ENCODE measurements at regions not wholly inside any gene's neighbourhood (a gene's known extent, or its start where the extent isn't known, plus 50 kb on each side); places are given as distances from the start of the nearest gene placed in this dataset.

- H3K27ac Mint-ChIP-seq, result no peak overlapping the region
- H3K4me1 Mint-ChIP-seq (ENCODE audit: low read depth), result no peaks in the 10 kb centered on the region
- H3K4me3 Mint-ChIP-seq, result no peak overlapping the region
- intact Hi-C loops (cut with micrococcal nuclease), result no loop called here
- H3K27me3 Mint-ChIP-seq (ENCODE audit: insufficient read depth), result no peaks in the 10 kb centered on the region
- no peak for DNase-seq (ENCODE audit: low spot score)
- H3K36me3 Mint-ChIP-seq (ENCODE audit: low read depth), result no peaks in the 10 kb centered on the region
- H3K9me3 Mint-ChIP-seq, result peaks cover 11% of the 10 kb centered on the region
Observed at GRCh38 chr16:64391063-64391600, 730.7 kb downstream of the CDH11 start.

GRCh38 chr16:64390102-64390501, 731.8 kb downstream of the CDH11 start:
- intact Hi-C loops (cut with micrococcal nuclease), result no loop called here
- Mint-ChIP-seq H3K4me3 (no peak overlapping the region), H3K9me3 (peaks cover 18% of the 10 kb centered on the region), H3K27ac (no peak overlapping the region), H3K27me3 (ENCODE audit: insufficient read depth) (no peaks in the 10 kb centered on the region), H3K4me1 (ENCODE audit: low read depth) (no peaks in the 10 kb centered on the region), H3K36me3 (ENCODE audit: low read depth) (no peaks in the 10 kb centered on the region)
- DNase-seq (ENCODE audit: low spot score), result no peak

GRCh38 chr16:64384636-64385035, 737.2 kb downstream of the CDH11 start:
- no peaks in the 10 kb centered on the region for H3K4me1 Mint-ChIP-seq (ENCODE audit: low read depth)
- no peak overlapping the region for H3K27ac Mint-ChIP-seq
- H3K4me3 Mint-ChIP-seq, result no peak overlapping the region
- H3K36me3 Mint-ChIP-seq (ENCODE audit: low read depth), result no peaks in the 10 kb centered on the region
- H3K27me3 Mint-ChIP-seq (ENCODE audit: insufficient read depth), result no peaks in the 10 kb centered on the region
- peaks cover 25% of the 10 kb centered on the region for H3K9me3 Mint-ChIP-seq
- no peak for DNase-seq (ENCODE audit: low spot score)
- intact Hi-C loops (cut with micrococcal nuclease), result no loop called here

GRCh38 chr16:64381979-64382378, 739.9 kb downstream of the CDH11 start:
- H3K4me3 Mint-ChIP-seq, result no peak overlapping the region
- H3K27ac Mint-ChIP-seq, result no peak overlapping the region
- intact Hi-C loops (cut with micrococcal nuclease), result no loop called here
- no peak for DNase-seq (ENCODE audit: low spot score)
- H3K27me3 Mint-ChIP-seq (ENCODE audit: insufficient read depth), result no peaks in the 10 kb centered on the region
- H3K4me1 Mint-ChIP-seq (ENCODE audit: low read depth), result no peaks in the 10 kb centered on the region
- no peaks in the 10 kb centered on the region for H3K36me3 Mint-ChIP-seq (ENCODE audit: low read depth)
- H3K9me3 Mint-ChIP-seq, result peaks cover 33% of the 10 kb centered on the region

- Mint-ChIP-seq H3K9me3 (peaks cover 24% of the 10 kb centered on the region), H3K4me1 (ENCODE audit: low read depth) (no peaks in the 10 kb centered on the region), H3K36me3 (ENCODE audit: low read depth) (no peaks in the 10 kb centered on the region), H3K27me3 (ENCODE audit: insufficient read depth) (no peaks in the 10 kb centered on the region), H3K27ac (no peak overlapping the region), H3K4me3 (no peak overlapping the region)
- no peak for DNase-seq (ENCODE audit: low spot score)
- intact Hi-C loops (cut with micrococcal nuclease), result no loop called here
Observed at GRCh38 chr16:64380751-64381150, 741.1 kb downstream of the CDH11 start.

- H3K27ac Mint-ChIP-seq, result no peak overlapping the region
- DNase-seq (ENCODE audit: low spot score), result no peak
- peaks cover 11% of the 10 kb centered on the region for H3K9me3 Mint-ChIP-seq
- H3K36me3 Mint-ChIP-seq (ENCODE audit: low read depth), result no peaks in the 10 kb centered on the region
- intact Hi-C loops (cut with micrococcal nuclease), result no loop called here
- no peaks in the 10 kb centered on the region for H3K4me1 Mint-ChIP-seq (ENCODE audit: low read depth)
- no peak overlapping the region for H3K4me3 Mint-ChIP-seq
- H3K27me3 Mint-ChIP-seq (ENCODE audit: insufficient read depth), result no peaks in the 10 kb centered on the region
Observed at GRCh38 chr16:64375391-64375980, 746.4 kb downstream of the CDH11 start.

GRCh38 chr16:64370112-64370511, 751.8 kb downstream of the CDH11 start:
- intact Hi-C loops (cut with micrococcal nuclease), result no loop called here
- Mint-ChIP-seq H3K9me3 (peaks cover 4% of the 10 kb centered on the region), H3K27ac (no peak overlapping the region), H3K27me3 (ENCODE audit: insufficient read depth) (no peaks in the 10 kb centered on the region), H3K36me3 (ENCODE audit: low read depth) (no peaks in the 10 kb centered on the region), H3K4me1 (ENCODE audit: low read depth) (no peaks in the 10 kb centered on the region), H3K4me3 (no peak overlapping the region)
- no peak for DNase-seq (ENCODE audit: low spot score)

GRCh38 chr16:64365448-64365931, 756.4 kb downstream of the CDH11 start:
- H3K27me3 Mint-ChIP-seq (ENCODE audit: insufficient read depth), result no peaks in the 10 kb centered on the region
- intact Hi-C loops (cut with micrococcal nuclease), result no loop called here
- H3K27ac Mint-ChIP-seq, result no peak overlapping the region
- H3K4me3 Mint-ChIP-seq, result no peak overlapping the region
- peaks cover 9% of the 10 kb centered on the region for H3K9me3 Mint-ChIP-seq
- no peaks in the 10 kb centered on the region for H3K4me1 Mint-ChIP-seq (ENCODE audit: low read depth)
- DNase-seq (ENCODE audit: low spot score), result no peak
- H3K36me3 Mint-ChIP-seq (ENCODE audit: low read depth), result no peaks in the 10 kb centered on the region

GRCh38 chr16:64364894-64365293, 757.0 kb downstream of the CDH11 start:
- H3K4me3 Mint-ChIP-seq, result no peak overlapping the region
- no peaks in the 10 kb centered on the region for H3K4me1 Mint-ChIP-seq (ENCODE audit: low read depth)
- H3K36me3 Mint-ChIP-seq (ENCODE audit: low read depth), result no peaks in the 10 kb centered on the region
- DNase-seq (ENCODE audit: low spot score), result no peak
- no peak overlapping the region for H3K27ac Mint-ChIP-seq
- no peaks in the 10 kb centered on the region for H3K27me3 Mint-ChIP-seq (ENCODE audit: insufficient read depth)
- intact Hi-C loops (cut with micrococcal nuclease), result no loop called here
- H3K9me3 Mint-ChIP-seq, result peaks cover 9% of the 10 kb centered on the region

GRCh38 chr16:64364416-64364815, 757.4 kb downstream of the CDH11 start:
- Mint-ChIP-seq H3K27me3 (ENCODE audit: insufficient read depth) (no peaks in the 10 kb centered on the region), H3K27ac (no peak overlapping the region), H3K36me3 (ENCODE audit: low read depth) (no peaks in the 10 kb centered on the region), H3K4me3 (no peak overlapping the region), H3K4me1 (ENCODE audit: low read depth) (no peaks in the 10 kb centered on the region), H3K9me3 (peaks cover 9% of the 10 kb centered on the region)
- intact Hi-C loops (cut with micrococcal nuclease), result no loop called here
- DNase-seq (ENCODE audit: low spot score), result no peak

- Mint-ChIP-seq H3K4me3 (no peak overlapping the region), H3K36me3 (ENCODE audit: low read depth) (no peaks in the 10 kb centered on the region), H3K27me3 (ENCODE audit: insufficient read depth) (no peaks in the 10 kb centered on the region), H3K27ac (no peak overlapping the region), H3K4me1 (ENCODE audit: low read depth) (no peaks in the 10 kb centered on the region), H3K9me3 (peaks cover 9% of the 10 kb centered on the region)
- intact Hi-C loops (cut with micrococcal nuclease), result no loop called here
- no peak for DNase-seq (ENCODE audit: low spot score)
Observed at GRCh38 chr16:64364016-64364415, 757.8 kb downstream of the CDH11 start.

GRCh38 chr16:64363039-64363438, 758.8 kb downstream of the CDH11 start:
- no peak overlapping the region for H3K4me3 Mint-ChIP-seq
- peaks cover 9% of the 10 kb centered on the region for H3K9me3 Mint-ChIP-seq
- intact Hi-C loops (cut with micrococcal nuclease), result no loop called here
- H3K36me3 Mint-ChIP-seq (ENCODE audit: low read depth), result no peaks in the 10 kb centered on the region
- no peaks in the 10 kb centered on the region for H3K27me3 Mint-ChIP-seq (ENCODE audit: insufficient read depth)
- H3K4me1 Mint-ChIP-seq (ENCODE audit: low read depth), result no peaks in the 10 kb centered on the region
- no peak overlapping the region for H3K27ac Mint-ChIP-seq
- no peak for DNase-seq (ENCODE audit: low spot score)

GRCh38 chr16:64362193-64362592, 759.7 kb downstream of the CDH11 start:
- Mint-ChIP-seq H3K27ac (no peak overlapping the region), H3K4me1 (ENCODE audit: low read depth) (no peaks in the 10 kb centered on the region), H3K27me3 (ENCODE audit: insufficient read depth) (no peaks in the 10 kb centered on the region), H3K4me3 (no peak overlapping the region), H3K36me3 (ENCODE audit: low read depth) (no peaks in the 10 kb centered on the region), H3K9me3 (peaks cover 9% of the 10 kb centered on the region)
- intact Hi-C loops (cut with micrococcal nuclease), result no loop called here
- no peak for DNase-seq (ENCODE audit: low spot score)

GRCh38 chr16:64361753-64362152, 760.1 kb downstream of the CDH11 start:
- H3K4me3 Mint-ChIP-seq, result no peak overlapping the region
- intact Hi-C loops (cut with micrococcal nuclease), result no loop called here
- no peaks in the 10 kb centered on the region for H3K27me3 Mint-ChIP-seq (ENCODE audit: insufficient read depth)
- H3K4me1 Mint-ChIP-seq (ENCODE audit: low read depth), result no peaks in the 10 kb centered on the region
- H3K9me3 Mint-ChIP-seq, result peaks cover 9% of the 10 kb centered on the region
- no peak overlapping the region for H3K27ac Mint-ChIP-seq
- no peak for DNase-seq (ENCODE audit: low spot score)
- no peaks in the 10 kb centered on the region for H3K36me3 Mint-ChIP-seq (ENCODE audit: low read depth)
